ENCODE measurements at regions not wholly inside any gene's neighbourhood (a gene's known extent, or its start where the extent isn't known, plus 50 kb on each side); places are given as distances from the start of the nearest gene placed in this dataset.

- TF ChIP-seq CTCF (IDR thresholded peaks at IDR 0.05; ENCODE audit: low read depth, low read length): no peak
- no peak for TF ChIP-seq EZH2phosphoT487 (IDR thresholded peaks at IDR 0.05; ENCODE audit: low read depth)
These were observed 292.8 kb upstream of the RGS18 start for GRCh38 chr1:191865479-191865878.
